Muscle layer of duodenum (tissue), 2 donors: ENCODE measurements at regions not wholly inside any gene's neighbourhood (a gene's known extent, or its start where the extent isn't known, plus 50 kb on each side); places are given as distances from the start of the nearest gene placed in this dataset.

ENCODE experiments used
- H3K27ac ChIP-seq: one replicate; pipeline ENCODE4 v1.7.0; 2013; ENCODE audit warnings: mild to moderate bottlenecking, low read length
- H3K27me3 ChIP-seq: one replicate; pipeline ENCODE4 v1.7.0; 2013; ENCODE audit warnings: low read depth, mild to moderate bottlenecking, control low read depth, low read length
- H3K36me3 ChIP-seq, 2 donors: one replicate each; pipeline ENCODE4 v1.7.0; 2013; ENCODE audit warnings: low read length in 2 of 2, control low read depth in 1 of 2, mild to moderate bottlenecking in 1 of 2; ENCODE audit not compliant: insufficient read depth in 2 of 2, control insufficient read depth in 1 of 2
- H3K4me1 ChIP-seq, 2 donors: one replicate each; pipeline ENCODE4 v1.7.0; 2013; ENCODE audit warnings: low read length in 2 of 2, mild to moderate bottlenecking in 2 of 2, control low read depth in 1 of 2, moderate library complexity in 1 of 2; ENCODE audit not compliant: insufficient read depth in 2 of 2, control insufficient read depth in 1 of 2
- H3K4me3 ChIP-seq, 2 donors: one replicate each; pipeline ENCODE4 v1.7.0; 2013; ENCODE audit warnings: low read length in 2 of 2, low read depth in 1 of 2, mild to moderate bottlenecking in 1 of 2
- H3K9me3 ChIP-seq, 2 donors: one replicate each; pipeline ENCODE4 v1.7.0; 2013; ENCODE audit warnings: low read length in 2 of 2, control low read depth in 1 of 2, mild to moderate bottlenecking in 1 of 2; ENCODE audit not compliant: control insufficient read depth in 1 of 2
- donor health status: healthy.

DNA sequence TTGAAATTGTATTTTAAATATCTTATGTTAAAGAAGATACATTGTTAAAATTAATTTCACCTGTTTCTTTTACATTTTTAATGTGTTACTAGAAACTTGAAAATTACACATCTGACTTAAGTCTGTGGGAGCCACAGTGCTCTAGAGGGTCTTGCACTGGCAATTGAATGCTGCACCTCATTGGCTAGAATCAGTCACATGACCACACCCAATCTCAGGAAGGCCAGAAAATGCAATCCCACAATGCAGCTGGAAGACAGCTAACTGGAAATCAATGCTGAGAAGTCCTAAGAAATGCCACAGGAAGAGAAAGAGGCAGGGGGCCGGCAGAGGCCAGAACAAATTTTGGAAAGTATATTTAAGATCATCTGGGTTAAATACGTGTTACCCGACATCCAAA, 189.2 kb upstream of the POU3F3 start:
- no peak overlapping the region for H3K27ac ChIP-seq
- no peak overlapping the region for H3K4me3 ChIP-seq
- no peaks in the 10 kb centered on the region for H3K27me3 ChIP-seq
- H3K36me3 ChIP-seq = no peaks in the 10 kb centered on the region
- H3K4me1 ChIP-seq = no peaks in the 10 kb centered on the region
- H3K9me3 ChIP-seq = no peaks in the 10 kb centered on the region

DNA sequence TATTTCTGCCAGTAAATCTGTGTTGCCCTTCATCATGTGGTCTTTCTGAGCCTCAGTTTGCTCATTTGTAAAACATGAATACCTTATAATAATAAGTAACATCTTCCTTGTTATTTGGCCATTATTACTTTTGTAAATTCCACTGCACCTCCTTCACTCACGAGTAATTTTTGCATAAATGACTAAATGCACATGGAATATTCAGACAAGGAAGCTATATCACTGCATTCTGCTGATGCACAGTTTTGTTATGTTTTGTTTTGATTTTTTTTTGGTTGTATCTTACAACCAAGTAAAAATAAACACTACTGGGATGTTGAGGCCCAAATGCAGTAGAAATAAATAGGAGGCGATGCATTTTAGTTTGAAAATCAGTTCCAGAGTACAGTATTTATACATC, 185.3 kb upstream of the POU3F3 start:
- H3K27me3 ChIP-seq = no peaks in the 10 kb centered on the region
- no peaks in the 10 kb centered on the region for H3K9me3 ChIP-seq
- no peak overlapping the region for H3K27ac ChIP-seq
- H3K36me3 ChIP-seq = no peaks in the 10 kb centered on the region
- H3K4me1 ChIP-seq = no peaks in the 10 kb centered on the region
- H3K4me3 ChIP-seq = no peak overlapping the region

DNA sequence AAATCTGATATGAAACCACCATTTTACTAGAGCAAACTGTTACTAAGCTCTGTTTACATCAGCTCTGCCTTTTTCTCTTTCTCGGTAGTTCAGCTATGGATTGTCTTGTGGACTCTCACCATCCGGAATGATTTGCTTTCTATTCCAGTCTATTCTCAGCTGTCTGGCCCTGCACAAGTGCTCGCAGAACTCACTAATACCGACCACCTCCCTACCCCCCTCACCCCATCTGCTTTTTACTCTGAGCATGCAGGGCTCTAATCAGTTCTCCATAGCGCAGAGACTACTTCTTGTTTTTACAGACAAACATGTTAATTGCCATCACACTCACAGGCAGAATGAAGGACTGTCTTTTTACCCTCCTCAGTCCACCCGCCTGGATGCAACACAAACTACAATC, 180.7 kb upstream of the POU3F3 start:
- no peaks in the 10 kb centered on the region for H3K27me3 ChIP-seq
- no peaks in the 10 kb centered on the region for H3K36me3 ChIP-seq
- H3K4me3 ChIP-seq = no peak overlapping the region
- no peak overlapping the region for H3K27ac ChIP-seq
- H3K9me3 ChIP-seq = no peaks in the 10 kb centered on the region
- H3K4me1 ChIP-seq = no peaks in the 10 kb centered on the region

DNA sequence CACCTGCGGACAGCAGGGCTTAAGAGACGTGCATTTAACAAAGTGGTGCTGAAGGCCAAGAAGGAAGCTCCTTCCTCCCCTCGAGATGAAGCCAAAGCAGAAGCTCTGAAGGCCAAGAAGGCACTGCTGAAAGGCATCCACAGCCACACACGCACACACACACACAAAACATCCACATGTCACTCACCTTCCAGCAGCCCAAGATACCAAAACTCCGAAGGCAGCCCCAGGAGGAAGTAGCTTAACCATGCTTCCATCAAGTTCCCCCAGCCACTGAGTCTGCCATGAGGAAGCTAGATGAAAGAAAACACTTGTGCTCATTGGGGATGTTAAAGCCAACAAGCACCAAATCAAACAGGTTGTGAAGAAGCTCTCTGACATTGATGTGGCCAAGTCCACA, 175.7 kb upstream of the POU3F3 start:
- Histone ChIP-seq H3K4me3 (no peak overlapping the region), H3K36me3 (no peaks in the 10 kb centered on the region), H3K9me3 (no peaks in the 10 kb centered on the region), H3K27ac (no peak overlapping the region), H3K27me3 (no peaks in the 10 kb centered on the region), H3K4me1 (no peaks in the 10 kb centered on the region)

DNA sequence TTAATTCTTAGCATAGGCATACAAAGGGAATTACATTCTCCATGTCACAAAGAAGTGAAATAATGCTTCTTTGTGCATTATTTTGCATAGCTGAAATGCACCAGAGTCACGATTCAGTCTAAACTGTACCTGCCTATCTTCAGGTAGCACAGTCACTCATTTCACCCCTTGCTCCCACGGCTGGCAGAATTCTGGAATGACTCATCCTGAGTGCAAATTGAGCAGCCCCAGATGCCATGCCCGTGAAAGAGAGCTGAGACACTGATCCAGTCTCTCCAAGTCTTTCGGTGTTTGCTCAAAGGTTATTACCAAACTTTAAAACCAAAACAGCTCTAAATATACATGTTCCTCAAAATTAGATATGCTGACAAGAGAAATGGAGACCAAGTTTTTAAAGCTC, 168.3 kb upstream of the POU3F3 start:
- Histone ChIP-seq H3K4me3 (no peak overlapping the region), H3K27ac (no peak overlapping the region), H3K4me1 (no peaks in the 10 kb centered on the region), H3K36me3 (no peaks in the 10 kb centered on the region), H3K9me3 (no peaks in the 10 kb centered on the region), H3K27me3 (no peaks in the 10 kb centered on the region)

DNA sequence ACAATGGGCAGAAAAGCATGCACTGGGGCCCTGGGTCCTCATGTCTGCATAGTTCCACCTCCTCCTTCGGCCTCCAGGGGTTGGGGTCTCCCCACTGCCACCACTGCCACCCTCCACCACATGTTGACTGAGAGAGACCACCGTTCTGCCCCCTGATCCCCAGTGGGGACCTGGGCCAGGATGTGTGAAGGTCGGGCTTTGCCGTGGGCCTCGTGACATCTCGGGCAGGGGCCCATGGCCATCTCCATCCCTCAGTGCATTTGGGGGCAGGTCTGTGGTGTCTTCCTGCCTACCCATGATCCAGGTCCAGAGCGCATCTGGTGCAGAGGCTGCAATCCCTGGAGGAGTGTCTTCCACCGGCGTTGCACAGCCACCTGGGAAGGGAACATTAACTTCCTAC, 166.8 kb upstream of the POU3F3 start:
- Histone ChIP-seq H3K27ac (no peak overlapping the region), H3K9me3 (no peaks in the 10 kb centered on the region), H3K27me3 (no peaks in the 10 kb centered on the region), H3K36me3 (no peaks in the 10 kb centered on the region), H3K4me3 (no peak overlapping the region), H3K4me1 (no peaks in the 10 kb centered on the region)

DNA sequence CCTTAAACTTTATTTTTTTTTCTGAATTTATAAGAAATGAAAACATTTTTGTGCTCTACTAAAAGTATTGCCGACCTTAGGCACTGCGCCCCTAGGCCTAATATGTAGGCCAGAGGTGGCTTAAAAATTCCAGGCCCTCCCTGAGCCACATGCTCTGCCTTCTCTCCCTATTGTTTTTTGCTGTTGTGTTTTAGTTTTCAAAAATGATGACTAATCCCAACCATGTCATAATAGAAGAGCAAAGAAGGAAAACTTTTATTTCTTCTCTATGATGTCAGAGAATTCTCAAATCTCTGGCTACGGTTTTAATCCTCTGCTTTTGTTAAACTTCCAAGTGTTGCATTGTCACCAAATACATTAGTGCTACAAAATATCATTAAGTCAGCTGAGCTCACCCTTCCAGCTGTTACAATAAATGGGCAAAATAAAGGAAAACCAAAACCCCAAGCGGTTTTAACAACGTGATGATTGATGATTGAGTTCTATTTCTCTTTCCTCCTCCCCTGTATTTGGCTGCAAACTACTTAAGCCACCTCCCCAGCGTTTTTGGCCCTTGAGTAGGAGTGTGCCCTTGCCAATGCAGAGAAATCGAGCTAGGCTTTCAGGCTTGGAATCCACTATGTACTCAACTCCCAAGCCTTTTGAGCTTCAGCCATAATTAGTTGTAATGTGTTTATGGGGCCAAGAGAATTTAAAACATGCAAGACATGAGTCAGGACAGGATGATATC, 163.5 kb upstream of the POU3F3 start:
- Histone ChIP-seq H3K27me3 (no peaks in the 10 kb centered on the region), H3K4me3 (no peak overlapping the region), H3K4me1 (no peaks in the 10 kb centered on the region)

DNA sequence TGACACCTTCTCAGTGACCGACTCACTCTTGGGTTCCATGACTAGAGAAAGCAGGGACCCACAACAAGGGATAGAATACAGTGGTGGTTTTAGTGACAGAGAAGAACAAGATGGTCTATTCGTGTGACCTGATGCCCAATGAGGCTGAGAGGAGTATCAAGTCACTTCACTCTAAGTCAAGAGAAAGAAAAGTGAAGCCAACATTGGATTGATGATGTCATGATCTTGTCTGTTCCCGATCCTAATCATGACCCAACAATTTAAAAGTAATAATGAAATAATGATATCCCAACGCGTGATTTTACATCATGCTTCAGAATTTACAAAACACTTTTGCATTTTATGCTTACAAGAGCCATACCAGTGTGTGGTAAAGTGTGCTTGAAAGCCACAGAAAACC, 155.6 kb upstream of the POU3F3 start:
- Histone ChIP-seq H3K36me3 (no peaks in the 10 kb centered on the region), H3K4me3 (no peak overlapping the region), H3K4me1 (no peaks in the 10 kb centered on the region), H3K27me3 (no peaks in the 10 kb centered on the region), H3K9me3 (no peaks in the 10 kb centered on the region), H3K27ac (no peak overlapping the region)

More for the DNA sequence above, 163.5 kb upstream of the POU3F3 start:
- H3K9me3 ChIP-seq = no peaks in the 10 kb centered on the region
- no peak overlapping the region for H3K27ac ChIP-seq
- no peaks in the 10 kb centered on the region for H3K36me3 ChIP-seq

DNA sequence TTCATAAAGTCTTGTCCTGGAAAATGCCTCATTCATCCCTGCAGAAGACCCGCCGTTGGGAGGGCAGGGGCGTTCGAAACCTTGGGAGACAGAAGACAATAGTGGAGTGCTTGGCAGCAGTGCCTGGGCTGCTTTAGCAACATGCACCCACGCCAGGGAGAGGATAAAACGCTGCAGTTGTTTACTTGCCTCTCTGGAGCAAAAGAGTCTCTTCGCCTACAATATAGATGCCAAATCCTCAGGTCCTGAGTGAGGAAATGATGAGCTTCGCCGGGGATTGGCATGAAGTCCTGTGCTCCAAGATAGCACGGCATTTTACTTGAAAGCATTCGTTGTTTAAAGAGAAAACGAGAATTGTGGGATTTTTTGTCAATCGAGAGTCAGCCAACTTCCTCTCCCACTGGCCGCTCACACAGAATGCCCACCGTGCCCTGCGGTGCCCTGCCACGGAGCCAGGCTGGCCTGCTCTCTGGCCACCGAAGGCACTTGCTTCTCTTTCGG, 152.5 kb upstream of the POU3F3 start:
- Histone ChIP-seq H3K4me3 (no peak overlapping the region), H3K4me1 (no peaks in the 10 kb centered on the region), H3K9me3 (no peaks in the 10 kb centered on the region), H3K27me3 (no peaks in the 10 kb centered on the region), H3K36me3 (no peaks in the 10 kb centered on the region), H3K27ac (no peak overlapping the region)

DNA sequence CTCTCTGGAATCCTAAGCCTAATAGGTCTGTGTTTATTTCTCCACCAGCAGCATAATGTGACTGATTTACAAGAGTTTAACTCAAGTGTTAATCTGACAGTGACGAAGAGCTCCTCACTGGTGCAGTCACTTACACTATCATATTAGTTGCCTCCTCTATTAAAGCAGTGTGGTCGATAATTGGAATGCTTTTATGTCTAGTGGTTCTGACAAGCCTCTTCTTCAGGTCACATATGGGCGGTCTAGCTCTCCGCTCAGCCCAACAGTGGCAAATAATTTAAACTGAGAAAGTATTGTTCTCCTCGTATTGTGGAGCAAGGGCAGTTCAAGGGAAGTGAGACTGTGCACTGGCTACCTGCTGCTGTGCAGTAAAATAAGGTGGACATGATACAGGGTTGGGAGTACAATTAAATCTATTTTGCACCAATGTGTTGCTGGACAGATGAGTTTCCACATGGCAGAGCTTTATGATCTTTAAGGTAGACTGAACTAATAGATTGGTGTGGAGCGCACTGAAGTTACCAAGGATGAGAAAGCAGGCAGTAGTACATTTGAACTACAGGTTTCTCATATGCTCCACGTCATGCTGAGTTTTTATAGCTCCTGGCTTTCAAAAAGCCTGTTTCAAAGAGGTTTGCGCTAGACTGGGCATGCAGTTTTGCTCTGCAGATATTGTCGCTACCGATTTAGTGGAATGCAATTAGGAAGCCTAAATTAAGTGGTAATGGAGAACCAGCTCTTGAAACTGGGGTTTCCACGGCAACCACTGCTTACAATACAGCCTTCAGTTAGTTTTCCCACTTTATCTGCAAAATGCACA, 151.7 kb upstream of the POU3F3 start:
- H3K4me3 ChIP-seq = no peak overlapping the region
- no peak overlapping the region for H3K27ac ChIP-seq
- no peaks in the 10 kb centered on the region for H3K4me1 ChIP-seq
- no peaks in the 10 kb centered on the region for H3K9me3 ChIP-seq
- H3K27me3 ChIP-seq = no peaks in the 10 kb centered on the region
- no peaks in the 10 kb centered on the region for H3K36me3 ChIP-seq

DNA sequence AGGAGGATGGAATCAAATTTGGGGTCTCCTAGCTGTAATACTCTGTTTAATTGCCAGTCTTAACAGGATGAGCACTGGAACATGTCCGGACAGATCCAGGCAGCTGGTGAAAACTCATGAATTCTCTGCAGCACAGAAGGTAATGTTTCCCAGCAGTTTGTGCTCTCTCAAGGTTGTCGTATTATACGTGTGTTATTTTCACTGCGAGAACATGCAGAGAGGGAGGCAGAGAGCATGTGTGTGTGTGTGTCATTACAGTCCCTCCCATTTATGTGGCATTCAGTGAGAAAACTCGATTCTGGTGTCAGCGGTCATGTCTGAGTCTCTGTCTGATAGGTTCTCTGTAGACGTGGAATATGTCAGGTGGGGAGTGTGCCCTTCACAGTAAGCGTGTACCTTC, 150.2 kb upstream of the POU3F3 start:
- Histone ChIP-seq H3K27me3 (no peaks in the 10 kb centered on the region), H3K4me3 (no peak overlapping the region), H3K4me1 (no peaks in the 10 kb centered on the region), H3K27ac (no peak overlapping the region), H3K9me3 (no peaks in the 10 kb centered on the region), H3K36me3 (no peaks in the 10 kb centered on the region)
